ENCODE measurements at regions not wholly inside any gene's neighbourhood (a gene's known extent, or its start where the extent isn't known, plus 50 kb on each side); places are given as distances from the start of the nearest gene placed in this dataset.

DNA sequence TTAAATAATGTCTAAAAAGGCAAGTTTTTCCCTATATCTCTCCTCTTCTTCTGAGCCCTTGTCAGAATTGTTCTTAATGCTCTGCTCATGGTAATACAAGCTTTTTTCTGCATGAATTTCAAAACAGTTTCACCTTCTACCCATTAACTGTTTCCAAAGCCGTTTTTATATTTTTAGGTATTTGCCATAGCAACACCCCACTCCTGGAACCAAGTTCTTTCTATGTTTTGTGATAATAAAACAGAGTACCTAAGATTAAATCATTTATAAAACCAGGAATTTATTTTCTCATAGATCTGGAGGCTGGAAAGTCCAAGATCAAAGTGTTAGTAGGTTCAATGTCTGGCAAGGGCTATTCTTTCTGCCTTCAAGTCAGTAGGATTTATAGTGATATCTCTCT lies 497.4 kb downstream of the ETS1 start:
- TF ChIP-seq CTCF (conservative IDR thresholded peaks at IDR 0.05 in 1 of 2, IDR thresholded peaks at IDR 0.05 in 1 of 2; ENCODE audit: extremely low read depth in 1 of 2, insufficient read depth in 1 of 2, low read depth in 1 of 2, low read length in 2 of 2) (no peak), EZH2 (IDR thresholded peaks at IDR 0.05; ENCODE audit: borderline replicate concordance, low read length) (no peak)
